ENCODE measurements at regions not wholly inside any gene's neighbourhood (a gene's known extent, or its start where the extent isn't known, plus 50 kb on each side); places are given as distances from the start of the nearest gene placed in this dataset.

DNA sequence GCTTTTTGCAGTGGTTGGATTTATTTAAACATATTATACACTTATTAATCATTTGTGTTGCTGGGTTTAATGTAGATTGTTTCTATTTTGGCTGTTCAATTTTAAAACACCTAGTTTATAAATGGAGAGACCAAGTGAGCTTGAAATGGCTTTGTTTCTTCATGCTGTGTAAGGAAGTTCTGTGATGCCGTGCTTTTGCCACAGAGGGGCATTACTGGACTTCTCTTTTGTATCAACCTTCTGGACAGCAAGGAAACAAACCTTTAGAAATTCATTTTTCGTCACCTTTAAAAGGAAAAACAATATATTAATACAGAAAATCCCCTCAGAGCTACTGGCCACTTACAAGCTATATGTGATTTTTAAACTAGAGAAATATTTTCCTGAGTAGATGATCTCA is 81.9 kb downstream of the DMRTA1 start (continued):
- TF ChIP-seq, protein P1, sequence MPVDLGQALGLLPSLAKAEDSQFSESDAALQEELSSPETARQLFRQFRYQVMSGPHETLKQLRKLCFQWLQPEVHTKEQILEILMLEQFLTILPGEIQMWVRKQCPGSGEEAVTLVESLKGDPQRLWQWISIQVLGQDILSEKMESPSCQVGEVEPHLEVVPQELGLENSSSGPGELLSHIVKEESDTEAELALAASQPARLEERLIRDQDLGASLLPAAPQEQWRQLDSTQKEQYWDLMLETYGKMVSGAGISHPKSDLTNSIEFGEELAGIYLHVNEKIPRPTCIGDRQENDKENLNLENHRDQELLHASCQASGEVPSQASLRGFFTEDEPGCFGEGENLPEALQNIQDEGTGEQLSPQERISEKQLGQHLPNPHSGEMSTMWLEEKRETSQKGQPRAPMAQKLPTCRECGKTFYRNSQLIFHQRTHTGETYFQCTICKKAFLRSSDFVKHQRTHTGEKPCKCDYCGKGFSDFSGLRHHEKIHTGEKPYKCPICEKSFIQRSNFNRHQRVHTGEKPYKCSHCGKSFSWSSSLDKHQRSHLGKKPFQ (tag by site-specific recombination; IDR thresholded peaks at IDR 0.05): no peak

DNA sequence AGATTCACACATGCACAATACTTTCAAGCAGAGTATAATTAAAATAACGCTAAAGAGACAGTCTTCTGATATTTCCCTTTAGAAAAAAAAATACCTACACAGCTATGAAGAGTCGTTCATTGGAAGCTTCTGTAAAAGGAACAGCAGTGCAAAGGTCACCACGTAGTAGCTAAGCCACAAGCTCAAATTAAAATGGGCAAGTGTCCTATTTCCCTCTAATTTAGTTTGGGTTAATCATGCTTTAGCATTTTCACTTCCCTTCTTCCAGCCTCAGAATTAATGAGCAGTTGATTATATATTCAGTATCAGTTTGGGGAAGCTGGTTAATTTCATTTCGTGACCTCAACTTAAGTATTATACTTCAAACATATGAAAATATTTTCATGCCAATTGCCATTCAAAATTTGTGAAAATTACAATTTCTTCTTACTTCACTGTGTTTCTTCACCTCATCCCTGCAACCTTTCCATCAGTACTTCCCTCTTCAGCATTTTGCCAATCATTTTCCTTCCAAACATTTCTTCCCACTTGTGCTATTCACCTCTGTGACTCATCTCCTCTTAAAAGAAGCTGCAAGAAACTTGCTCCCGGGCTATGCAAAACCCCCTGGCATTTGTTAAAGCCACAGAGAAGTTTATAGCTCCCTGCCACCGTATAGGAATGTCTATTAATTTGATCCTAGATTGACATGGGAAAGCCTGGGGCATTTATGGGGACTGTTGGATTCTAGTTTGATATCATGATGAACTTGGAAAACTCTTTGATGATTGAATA is 83.0 kb downstream of the DMRTA1 start:
- Histone ChIP-seq H3K36me3 (ENCODE audit: control insufficient read depth in 2 of 2, insufficient read depth in 1 of 2, low read length in 2 of 2) (no peaks in the 10 kb centered on the region), H3K27ac (ENCODE audit: extremely low read depth, low read depth, low read length) (no peak overlapping the region), H3K4me3 (ENCODE audit: low read depth, low read length) (no peak overlapping the region), H3K4me1 (ENCODE audit: control insufficient read depth, insufficient read depth, low read length) (no peaks in the 10 kb centered on the region), H3K9me3 (ENCODE audit: control insufficient read depth, insufficient read depth, low read depth, low read length) (no peaks in the 10 kb centered on the region)
- ChIA-PET CTCF (interaction anchor here (1.4 to 2.2 kb wide), 3 partner anchors 9 to 222 kb away, joined by 4 to 7 read pairs (median 5); no protein-coding TSS in a partner anchor), POLR2A (no interaction called here)
- TF ChIP-seq TCF7L2 (IDR thresholded peaks at IDR 0.05; ENCODE audit: borderline replicate concordance, low read depth, low read length): no peak
- TF ChIP-seq GLIS2 (tag by site-specific recombination; IDR thresholded peaks at IDR 0.05): no peak
- no peak for TF ChIP-seq ZNF24 (tag by site-specific recombination; IDR thresholded peaks at IDR 0.05)
- TF ChIP-seq, protein P2, sequence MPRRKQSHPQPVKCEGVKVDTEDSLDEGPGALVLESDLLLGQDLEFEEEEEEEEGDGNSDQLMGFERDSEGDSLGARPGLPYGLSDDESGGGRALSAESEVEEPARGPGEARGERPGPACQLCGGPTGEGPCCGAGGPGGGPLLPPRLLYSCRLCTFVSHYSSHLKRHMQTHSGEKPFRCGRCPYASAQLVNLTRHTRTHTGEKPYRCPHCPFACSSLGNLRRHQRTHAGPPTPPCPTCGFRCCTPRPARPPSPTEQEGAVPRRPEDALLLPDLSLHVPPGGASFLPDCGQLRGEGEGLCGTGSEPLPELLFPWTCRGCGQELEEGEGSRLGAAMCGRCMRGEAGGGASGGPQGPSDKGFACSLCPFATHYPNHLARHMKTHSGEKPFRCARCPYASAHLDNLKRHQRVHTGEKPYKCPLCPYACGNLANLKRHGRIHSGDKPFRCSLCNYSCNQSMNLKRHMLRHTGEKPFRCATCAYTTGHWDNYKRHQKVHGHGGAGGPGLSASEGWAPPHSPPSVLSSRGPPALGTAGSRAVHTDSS (tag by site-specific recombination; IDR thresholded peaks at IDR 0.05): no peak
- TF ChIP-seq, protein P3, sequence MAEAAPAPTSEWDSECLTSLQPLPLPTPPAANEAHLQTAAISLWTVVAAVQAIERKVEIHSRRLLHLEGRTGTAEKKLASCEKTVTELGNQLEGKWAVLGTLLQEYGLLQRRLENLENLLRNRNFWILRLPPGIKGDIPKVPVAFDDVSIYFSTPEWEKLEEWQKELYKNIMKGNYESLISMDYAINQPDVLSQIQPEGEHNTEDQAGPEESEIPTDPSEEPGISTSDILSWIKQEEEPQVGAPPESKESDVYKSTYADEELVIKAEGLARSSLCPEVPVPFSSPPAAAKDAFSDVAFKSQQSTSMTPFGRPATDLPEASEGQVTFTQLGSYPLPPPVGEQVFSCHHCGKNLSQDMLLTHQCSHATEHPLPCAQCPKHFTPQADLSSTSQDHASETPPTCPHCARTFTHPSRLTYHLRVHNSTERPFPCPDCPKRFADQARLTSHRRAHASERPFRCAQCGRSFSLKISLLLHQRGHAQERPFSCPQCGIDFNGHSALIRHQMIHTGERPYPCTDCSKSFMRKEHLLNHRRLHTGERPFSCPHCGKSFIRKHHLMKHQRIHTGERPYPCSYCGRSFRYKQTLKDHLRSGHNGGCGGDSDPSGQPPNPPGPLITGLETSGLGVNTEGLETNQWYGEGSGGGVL (tag by site-specific recombination; IDR thresholded peaks at IDR 0.05): no peak
- no peak for TF ChIP-seq ZNF221 (tag by site-specific recombination; IDR thresholded peaks at IDR 0.05; ENCODE audit: borderline replicate concordance)
- no peak for TF ChIP-seq MZF1 (tag by site-specific recombination; IDR thresholded peaks at IDR 0.05; ENCODE audit: borderline replicate concordance)
- no peak for TF ChIP-seq OSR2 (tag by site-specific recombination; IDR thresholded peaks at IDR 0.05)
- TF ChIP-seq, protein P4, sequence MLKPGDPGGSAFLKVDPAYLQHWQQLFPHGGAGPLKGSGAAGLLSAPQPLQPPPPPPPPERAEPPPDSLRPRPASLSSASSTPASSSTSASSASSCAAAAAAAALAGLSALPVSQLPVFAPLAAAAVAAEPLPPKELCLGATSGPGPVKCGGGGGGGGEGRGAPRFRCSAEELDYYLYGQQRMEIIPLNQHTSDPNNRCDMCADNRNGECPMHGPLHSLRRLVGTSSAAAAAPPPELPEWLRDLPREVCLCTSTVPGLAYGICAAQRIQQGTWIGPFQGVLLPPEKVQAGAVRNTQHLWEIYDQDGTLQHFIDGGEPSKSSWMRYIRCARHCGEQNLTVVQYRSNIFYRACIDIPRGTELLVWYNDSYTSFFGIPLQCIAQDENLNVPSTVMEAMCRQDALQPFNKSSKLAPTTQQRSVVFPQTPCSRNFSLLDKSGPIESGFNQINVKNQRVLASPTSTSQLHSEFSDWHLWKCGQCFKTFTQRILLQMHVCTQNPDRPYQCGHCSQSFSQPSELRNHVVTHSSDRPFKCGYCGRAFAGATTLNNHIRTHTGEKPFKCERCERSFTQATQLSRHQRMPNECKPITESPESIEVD (tag by site-specific recombination; IDR thresholded peaks at IDR 0.05): no peak

DNA sequence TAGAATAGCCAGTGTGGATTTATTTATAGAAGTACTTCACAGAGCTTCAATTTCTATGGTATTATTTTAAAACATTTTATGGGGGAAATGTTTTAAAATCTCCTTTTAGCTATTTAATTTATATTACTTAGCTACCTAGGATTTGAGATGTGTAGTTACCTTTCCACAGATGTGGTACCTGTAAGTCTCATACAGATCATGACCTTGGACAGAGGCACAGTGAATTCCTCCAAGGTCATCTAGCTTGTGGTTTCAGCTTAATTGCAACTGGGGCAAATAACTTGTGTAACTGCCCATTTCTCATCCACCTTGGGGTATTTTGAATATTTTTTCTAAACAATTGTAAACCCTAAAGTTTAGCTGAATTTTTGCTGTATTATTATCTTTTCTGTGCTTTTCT is 89.2 kb downstream of the DMRTA1 start:
- H3K9me3 ChIP-seq (ENCODE audit: control insufficient read depth, insufficient read depth, low read depth, low read length): no peaks in the 10 kb centered on the region
- CTCF ChIA-PET: interaction anchor here (0.6 to 1.1 kb wide), 3 partner anchors 66 to 286 kb away, joined by 3 to 5 read pairs (median 4); no protein-coding TSS in a partner anchor
- TF ChIP-seq, protein P5, sequence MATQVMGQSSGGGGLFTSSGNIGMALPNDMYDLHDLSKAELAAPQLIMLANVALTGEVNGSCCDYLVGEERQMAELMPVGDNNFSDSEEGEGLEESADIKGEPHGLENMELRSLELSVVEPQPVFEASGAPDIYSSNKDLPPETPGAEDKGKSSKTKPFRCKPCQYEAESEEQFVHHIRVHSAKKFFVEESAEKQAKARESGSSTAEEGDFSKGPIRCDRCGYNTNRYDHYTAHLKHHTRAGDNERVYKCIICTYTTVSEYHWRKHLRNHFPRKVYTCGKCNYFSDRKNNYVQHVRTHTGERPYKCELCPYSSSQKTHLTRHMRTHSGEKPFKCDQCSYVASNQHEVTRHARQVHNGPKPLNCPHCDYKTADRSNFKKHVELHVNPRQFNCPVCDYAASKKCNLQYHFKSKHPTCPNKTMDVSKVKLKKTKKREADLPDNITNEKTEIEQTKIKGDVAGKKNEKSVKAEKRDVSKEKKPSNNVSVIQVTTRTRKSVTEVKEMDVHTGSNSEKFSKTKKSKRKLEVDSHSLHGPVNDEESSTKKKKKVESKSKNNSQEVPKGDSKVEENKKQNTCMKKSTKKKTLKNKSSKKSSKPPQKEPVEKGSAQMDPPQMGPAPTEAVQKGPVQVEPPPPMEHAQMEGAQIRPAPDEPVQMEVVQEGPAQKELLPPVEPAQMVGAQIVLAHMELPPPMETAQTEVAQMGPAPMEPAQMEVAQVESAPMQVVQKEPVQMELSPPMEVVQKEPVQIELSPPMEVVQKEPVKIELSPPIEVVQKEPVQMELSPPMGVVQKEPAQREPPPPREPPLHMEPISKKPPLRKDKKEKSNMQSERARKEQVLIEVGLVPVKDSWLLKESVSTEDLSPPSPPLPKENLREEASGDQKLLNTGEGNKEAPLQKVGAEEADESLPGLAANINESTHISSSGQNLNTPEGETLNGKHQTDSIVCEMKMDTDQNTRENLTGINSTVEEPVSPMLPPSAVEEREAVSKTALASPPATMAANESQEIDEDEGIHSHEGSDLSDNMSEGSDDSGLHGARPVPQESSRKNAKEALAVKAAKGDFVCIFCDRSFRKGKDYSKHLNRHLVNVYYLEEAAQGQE (tag by site-specific recombination; IDR thresholded peaks at IDR 0.05): peak; percentile 61
- TF ChIP-seq IKZF3 (tag by site-specific recombination; IDR thresholded peaks at IDR 0.05) (no peak), EGR2 (tag by site-specific recombination; IDR thresholded peaks at IDR 0.05; ENCODE audit: low read depth) (no peak)
- TF ChIP-seq, protein P6, sequence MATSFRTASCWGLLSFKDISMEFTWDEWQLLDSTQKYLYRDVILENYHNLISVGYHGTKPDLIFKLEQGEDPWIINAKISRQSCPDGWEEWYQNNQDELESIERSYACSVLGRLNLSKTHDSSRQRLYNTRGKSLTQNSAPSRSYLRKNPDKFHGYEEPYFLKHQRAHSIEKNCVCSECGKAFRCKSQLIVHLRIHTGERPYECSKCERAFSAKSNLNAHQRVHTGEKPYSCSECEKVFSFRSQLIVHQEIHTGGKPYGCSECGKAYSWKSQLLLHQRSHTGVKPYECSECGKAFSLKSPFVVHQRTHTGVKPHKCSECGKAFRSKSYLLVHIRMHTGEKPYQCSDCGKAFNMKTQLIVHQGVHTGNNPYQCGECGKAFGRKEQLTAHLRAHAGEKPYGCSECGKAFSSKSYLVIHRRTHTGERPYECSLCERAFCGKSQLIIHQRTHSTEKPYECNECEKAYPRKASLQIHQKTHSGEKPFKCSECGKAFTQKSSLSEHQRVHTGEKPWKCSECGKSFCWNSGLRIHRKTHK (tag by site-specific recombination; IDR thresholded peaks at IDR 0.05): no peak
- no peaks in the 10 kb centered on the region for H3K36me3 ChIP-seq (ENCODE audit: control insufficient read depth in 2 of 2, insufficient read depth in 1 of 2, low read length in 2 of 2)
- POLR2A ChIA-PET: no interaction called here
- no peak overlapping the region for H3K27ac ChIP-seq (ENCODE audit: extremely low read depth, low read depth, low read length)
- no peak overlapping the region for H3K4me3 ChIP-seq (ENCODE audit: low read depth, low read length)
- no peaks in the 10 kb centered on the region for H3K4me1 ChIP-seq (ENCODE audit: control insufficient read depth, insufficient read depth, low read length)
